ENCODE measurements at regions not wholly inside any gene's neighbourhood (a gene's known extent, or its start where the extent isn't known, plus 50 kb on each side); places are given as distances from the start of the nearest gene placed in this dataset.

GRCh38 chr2:75787532-75788132, 76.9 kb upstream of the GCFC2 start:
- ChIA-PET POLR2A (no interaction called here), CTCF (no interaction called here)
- TF ChIP-seq, protein P1, sequence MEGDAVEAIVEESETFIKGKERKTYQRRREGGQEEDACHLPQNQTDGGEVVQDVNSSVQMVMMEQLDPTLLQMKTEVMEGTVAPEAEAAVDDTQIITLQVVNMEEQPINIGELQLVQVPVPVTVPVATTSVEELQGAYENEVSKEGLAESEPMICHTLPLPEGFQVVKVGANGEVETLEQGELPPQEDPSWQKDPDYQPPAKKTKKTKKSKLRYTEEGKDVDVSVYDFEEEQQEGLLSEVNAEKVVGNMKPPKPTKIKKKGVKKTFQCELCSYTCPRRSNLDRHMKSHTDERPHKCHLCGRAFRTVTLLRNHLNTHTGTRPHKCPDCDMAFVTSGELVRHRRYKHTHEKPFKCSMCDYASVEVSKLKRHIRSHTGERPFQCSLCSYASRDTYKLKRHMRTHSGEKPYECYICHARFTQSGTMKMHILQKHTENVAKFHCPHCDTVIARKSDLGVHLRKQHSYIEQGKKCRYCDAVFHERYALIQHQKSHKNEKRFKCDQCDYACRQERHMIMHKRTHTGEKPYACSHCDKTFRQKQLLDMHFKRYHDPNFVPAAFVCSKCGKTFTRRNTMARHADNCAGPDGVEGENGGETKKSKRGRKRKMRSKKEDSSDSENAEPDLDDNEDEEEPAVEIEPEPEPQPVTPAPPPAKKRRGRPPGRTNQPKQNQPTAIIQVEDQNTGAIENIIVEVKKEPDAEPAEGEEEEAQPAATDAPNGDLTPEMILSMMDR (IDR thresholded peaks at IDR 0.05): 0 out of 2 replicates have a peak, but pooled peaks have one; percentile 16
- no peak for TF ChIP-seq FOXJ3 (CRISPR knock-in tag; IDR thresholded peaks at IDR 0.05; ENCODE audit: borderline replicate concordance)
- TF ChIP-seq SP1 (CRISPR knock-in tag; conservative IDR thresholded peaks at IDR 0.05): no peak
- peaks cover 3% of the 10 kb centered on the region; the same call in 1 of the 2 replicates for H3K9me3 Mint-ChIP-seq
- H3K4me3 Mint-ChIP-seq: no peak overlapping the region
- DNase-seq (ENCODE audit: low spot score) (no peak), ATAC-seq (peak; percentile 76)
- peaks cover 12% of the 10 kb centered on the region for H3K4me1 Mint-ChIP-seq
- peaks cover 5% of the 10 kb centered on the region; the same call in 1 of the 2 replicates for H3K27me3 Mint-ChIP-seq (ENCODE audit: low read depth)
- no peaks in the 10 kb centered on the region for H3K36me3 Mint-ChIP-seq
- no peak overlapping the region for H3K27ac Mint-ChIP-seq

DNA sequence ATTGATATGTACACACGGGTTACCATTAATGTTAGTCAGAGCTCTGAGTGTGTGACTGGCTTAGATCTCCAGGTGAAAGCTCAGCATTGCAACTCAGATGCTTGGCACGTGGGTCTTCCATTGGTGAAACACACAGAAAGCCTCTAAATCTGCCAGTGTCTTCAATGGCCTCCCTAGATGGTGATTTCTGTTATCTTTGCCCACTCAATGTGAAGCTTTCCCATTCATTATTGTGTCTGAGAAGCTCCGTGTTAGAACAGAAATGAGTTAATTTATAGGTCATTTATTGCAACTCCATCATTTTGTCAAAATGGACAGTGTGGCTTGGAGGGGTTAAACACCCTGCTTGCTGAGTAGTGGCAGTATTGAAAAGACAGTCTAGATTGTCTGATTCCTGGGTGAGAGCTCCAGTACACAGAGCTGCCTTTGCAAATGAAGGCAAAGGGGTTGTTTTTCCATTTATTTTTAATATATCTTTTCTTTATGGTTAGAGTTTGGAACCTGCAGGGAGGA, 64.7 kb upstream of the GCFC2 start:
- Mint-ChIP-seq H3K27ac (no peak overlapping the region), H3K4me3 (no peak overlapping the region), H3K9me3 (peaks cover 14% of the 10 kb centered on the region), H3K4me1 (peaks cover 47% of the 10 kb centered on the region), H3K36me3 (0 out of 2 replicates have a peak, but pooled peaks cover 3% of the 10 kb centered on the region), H3K27me3 (ENCODE audit: low read depth) (no peaks in the 10 kb centered on the region)
- TF ChIP-seq IRF2 (CRISPR knock-in tag; IDR thresholded peaks at IDR 0.05; ENCODE audit: borderline replicate concordance, low read depth): no peak
- TF ChIP-seq ZMAT4 (CRISPR knock-in tag; IDR thresholded peaks at IDR 0.05): no peak
- TF ChIP-seq RORB (CRISPR knock-in tag; IDR thresholded peaks at IDR 0.05): no peak
- no peak for TF ChIP-seq ELF4 (CRISPR knock-in tag; IDR thresholded peaks at IDR 0.05; ENCODE audit: low read depth)
- TF ChIP-seq ZNF671 (CRISPR knock-in tag; IDR thresholded peaks at IDR 0.05): no peak
- TF ChIP-seq JAZF1 (CRISPR knock-in tag; IDR thresholded peaks at IDR 0.05): no peak
- TF ChIP-seq NR3C1 (CRISPR knock-in tag; conservative IDR thresholded peaks at IDR 0.05; ENCODE audit: low read depth): no peak
- TF ChIP-seq, protein P2, sequence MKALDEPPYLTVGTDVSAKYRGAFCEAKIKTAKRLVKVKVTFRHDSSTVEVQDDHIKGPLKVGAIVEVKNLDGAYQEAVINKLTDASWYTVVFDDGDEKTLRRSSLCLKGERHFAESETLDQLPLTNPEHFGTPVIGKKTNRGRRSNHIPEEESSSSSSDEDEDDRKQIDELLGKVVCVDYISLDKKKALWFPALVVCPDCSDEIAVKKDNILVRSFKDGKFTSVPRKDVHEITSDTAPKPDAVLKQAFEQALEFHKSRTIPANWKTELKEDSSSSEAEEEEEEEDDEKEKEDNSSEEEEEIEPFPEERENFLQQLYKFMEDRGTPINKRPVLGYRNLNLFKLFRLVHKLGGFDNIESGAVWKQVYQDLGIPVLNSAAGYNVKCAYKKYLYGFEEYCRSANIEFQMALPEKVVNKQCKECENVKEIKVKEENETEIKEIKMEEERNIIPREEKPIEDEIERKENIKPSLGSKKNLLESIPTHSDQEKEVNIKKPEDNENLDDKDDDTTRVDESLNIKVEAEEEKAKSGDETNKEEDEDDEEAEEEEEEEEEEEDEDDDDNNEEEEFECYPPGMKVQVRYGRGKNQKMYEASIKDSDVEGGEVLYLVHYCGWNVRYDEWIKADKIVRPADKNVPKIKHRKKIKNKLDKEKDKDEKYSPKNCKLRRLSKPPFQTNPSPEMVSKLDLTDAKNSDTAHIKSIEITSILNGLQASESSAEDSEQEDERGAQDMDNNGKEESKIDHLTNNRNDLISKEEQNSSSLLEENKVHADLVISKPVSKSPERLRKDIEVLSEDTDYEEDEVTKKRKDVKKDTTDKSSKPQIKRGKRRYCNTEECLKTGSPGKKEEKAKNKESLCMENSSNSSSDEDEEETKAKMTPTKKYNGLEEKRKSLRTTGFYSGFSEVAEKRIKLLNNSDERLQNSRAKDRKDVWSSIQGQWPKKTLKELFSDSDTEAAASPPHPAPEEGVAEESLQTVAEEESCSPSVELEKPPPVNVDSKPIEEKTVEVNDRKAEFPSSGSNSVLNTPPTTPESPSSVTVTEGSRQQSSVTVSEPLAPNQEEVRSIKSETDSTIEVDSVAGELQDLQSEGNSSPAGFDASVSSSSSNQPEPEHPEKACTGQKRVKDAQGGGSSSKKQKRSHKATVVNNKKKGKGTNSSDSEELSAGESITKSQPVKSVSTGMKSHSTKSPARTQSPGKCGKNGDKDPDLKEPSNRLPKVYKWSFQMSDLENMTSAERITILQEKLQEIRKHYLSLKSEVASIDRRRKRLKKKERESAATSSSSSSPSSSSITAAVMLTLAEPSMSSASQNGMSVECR (CRISPR knock-in tag; IDR thresholded peaks at IDR 0.05; ENCODE audit: borderline replicate concordance): no peak
- no peak for TF ChIP-seq ATF2 (CRISPR knock-in tag; IDR thresholded peaks at IDR 0.05; ENCODE audit: borderline replicate concordance, low read depth)
- no peak for TF ChIP-seq MXD4 (CRISPR knock-in tag; IDR thresholded peaks at IDR 0.05; ENCODE audit: borderline replicate concordance)
- TF ChIP-seq RELA (CRISPR knock-in tag; IDR thresholded peaks at IDR 0.05; ENCODE audit: borderline replicate concordance): no peak
- no peak for TF ChIP-seq FOXP1 (CRISPR knock-in tag; IDR thresholded peaks at IDR 0.05; ENCODE audit: borderline replicate concordance)
- TF ChIP-seq HMGA2 (CRISPR knock-in tag; IDR thresholded peaks at IDR 0.05): no peak
- TF ChIP-seq NFE2L1 (CRISPR knock-in tag; IDR thresholded peaks at IDR 0.05): no peak
- TF ChIP-seq, protein P3, sequence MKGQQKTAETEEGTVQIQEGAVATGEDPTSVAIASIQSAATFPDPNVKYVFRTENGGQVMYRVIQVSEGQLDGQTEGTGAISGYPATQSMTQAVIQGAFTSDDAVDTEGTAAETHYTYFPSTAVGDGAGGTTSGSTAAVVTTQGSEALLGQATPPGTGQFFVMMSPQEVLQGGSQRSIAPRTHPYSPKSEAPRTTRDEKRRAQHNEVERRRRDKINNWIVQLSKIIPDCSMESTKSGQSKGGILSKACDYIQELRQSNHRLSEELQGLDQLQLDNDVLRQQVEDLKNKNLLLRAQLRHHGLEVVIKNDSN (CRISPR knock-in tag; IDR thresholded peaks at IDR 0.05): no peak
- ChIA-PET POLR2A (no interaction called here), CTCF (interaction anchor here (0.7 to 1.6 kb wide), 3 partner anchors 17 to 135 kb away, joined by 3 read pairs; no protein-coding TSS in a partner anchor)
- ATAC-seq: no peak
- no peak for DNase-seq (ENCODE audit: low spot score)
